ENCODE measurements at regions not wholly inside any gene's neighbourhood (a gene's known extent, or its start where the extent isn't known, plus 50 kb on each side); places are given as distances from the start of the nearest gene placed in this dataset.
A peak's percentile ranks its signal among the peaks of the same experiment; 100 is the strongest.

DNA sequence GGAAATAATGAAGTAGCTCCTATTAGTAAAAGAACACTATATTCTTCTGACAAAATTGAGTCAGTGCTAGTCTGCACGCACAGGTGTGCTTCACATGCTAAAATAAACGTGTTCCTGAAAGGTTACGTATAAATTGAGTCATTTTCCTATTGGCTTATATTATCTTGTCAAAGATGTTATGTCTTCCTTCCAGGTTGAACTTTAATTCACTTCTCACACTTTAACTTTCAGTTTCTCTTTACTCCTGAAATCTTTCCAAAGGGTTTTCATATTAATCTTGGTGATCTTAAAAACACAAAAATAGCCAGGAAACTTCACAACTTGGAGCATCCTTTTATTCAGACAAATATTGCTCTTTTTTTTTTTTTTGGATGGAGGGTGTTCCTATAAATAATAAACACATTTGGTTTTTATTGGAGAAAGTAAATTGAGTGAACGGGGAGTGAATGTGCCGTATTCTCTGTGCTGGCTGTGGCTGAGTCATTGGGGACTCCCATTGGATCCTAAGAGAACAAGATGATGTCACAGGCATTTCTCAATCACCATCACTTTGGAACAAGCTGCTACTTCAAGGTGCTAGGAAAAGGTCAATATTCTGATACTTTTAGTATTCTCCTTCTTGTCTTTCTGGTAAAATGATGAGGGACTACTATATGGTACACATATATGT, 150.2 kb upstream of the SPATS2L start:
- POLR2A ChIA-PET = no interaction called here
- H3K36me3 ChIP-seq (ENCODE audit: control insufficient read depth in 2 of 2, extremely low read depth in 1 of 2, insufficient read depth in 2 of 2, low read length in 2 of 2) = no peaks in the 10 kb centered on the region
- H3K4me2 ChIP-seq (ENCODE audit: insufficient read depth, low read length) = no peak overlapping the region
- H2AFZ ChIP-seq (ENCODE audit: low read depth, low read length) = no peak overlapping the region
- TF ChIP-seq FOS (IDR thresholded peaks at IDR 0.05; ENCODE audit: borderline replicate concordance, insufficient read depth, low read length) (no peak), EZH2 (IDR thresholded peaks at IDR 0.05; ENCODE audit: borderline replicate concordance, low read depth, low read length, severe bottlenecking) (no peak), POLR2AphosphoS5 (IDR thresholded peaks at IDR 0.05; ENCODE audit: insufficient read depth, low read depth, low read length) (no peak), GATA2 (IDR thresholded peaks at IDR 0.05; ENCODE audit: insufficient read depth, insufficient read length, low read depth, low read length) (no peak), POLR2A (IDR thresholded peaks at IDR 0.05; ENCODE audit: low read depth, low read length) (no peak), JUN (IDR thresholded peaks at IDR 0.05; ENCODE audit: borderline replicate concordance, insufficient read depth, insufficient read length, low read depth) (no peak), MYC (IDR thresholded peaks at IDR 0.05; ENCODE audit: low read depth, low read length) (no peak)
- TF ChIP-seq, protein P1, sequence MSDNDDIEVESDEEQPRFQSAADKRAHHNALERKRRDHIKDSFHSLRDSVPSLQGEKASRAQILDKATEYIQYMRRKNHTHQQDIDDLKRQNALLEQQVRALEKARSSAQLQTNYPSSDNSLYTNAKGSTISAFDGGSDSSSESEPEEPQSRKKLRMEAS (IDR thresholded peaks at IDR 0.05; ENCODE audit: insufficient read depth, insufficient read length) = no peak
- TF ChIP-seq, protein P2, sequence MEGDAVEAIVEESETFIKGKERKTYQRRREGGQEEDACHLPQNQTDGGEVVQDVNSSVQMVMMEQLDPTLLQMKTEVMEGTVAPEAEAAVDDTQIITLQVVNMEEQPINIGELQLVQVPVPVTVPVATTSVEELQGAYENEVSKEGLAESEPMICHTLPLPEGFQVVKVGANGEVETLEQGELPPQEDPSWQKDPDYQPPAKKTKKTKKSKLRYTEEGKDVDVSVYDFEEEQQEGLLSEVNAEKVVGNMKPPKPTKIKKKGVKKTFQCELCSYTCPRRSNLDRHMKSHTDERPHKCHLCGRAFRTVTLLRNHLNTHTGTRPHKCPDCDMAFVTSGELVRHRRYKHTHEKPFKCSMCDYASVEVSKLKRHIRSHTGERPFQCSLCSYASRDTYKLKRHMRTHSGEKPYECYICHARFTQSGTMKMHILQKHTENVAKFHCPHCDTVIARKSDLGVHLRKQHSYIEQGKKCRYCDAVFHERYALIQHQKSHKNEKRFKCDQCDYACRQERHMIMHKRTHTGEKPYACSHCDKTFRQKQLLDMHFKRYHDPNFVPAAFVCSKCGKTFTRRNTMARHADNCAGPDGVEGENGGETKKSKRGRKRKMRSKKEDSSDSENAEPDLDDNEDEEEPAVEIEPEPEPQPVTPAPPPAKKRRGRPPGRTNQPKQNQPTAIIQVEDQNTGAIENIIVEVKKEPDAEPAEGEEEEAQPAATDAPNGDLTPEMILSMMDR (IDR thresholded peaks at IDR 0.05; ENCODE audit: extremely low read depth in 1 of 2, insufficient read depth in 1 of 2, low read depth in 1 of 2, low read length in 2 of 2) = no peak
- no peak overlapping the region for H3K27ac ChIP-seq (ENCODE audit: insufficient read depth, low read depth, low read length)
- CTCF ChIA-PET = no interaction called here
- peak; percentile 8 for DNase-seq (ENCODE audit: low read depth, low spot score)
- FAIRE-seq = no peak
- H3K9ac ChIP-seq (replicated peaks; ENCODE audit: extremely low read depth, insufficient read depth, low read length) = no peak overlapping the region
- no peaks in the 10 kb centered on the region for H3K27me3 ChIP-seq (ENCODE audit: control insufficient read depth in 2 of 2, insufficient read depth in 2 of 2, low read length in 2 of 2)
- no peaks in the 10 kb centered on the region for H3K9me1 ChIP-seq (replicated peaks; ENCODE audit: control insufficient read depth, extremely low read depth, insufficient read depth, low read length)
- H3K4me3 ChIP-seq (replicated peaks in 1 of 3; ENCODE audit: insufficient read depth in 1 of 3, low read depth in 1 of 3, low read length in 3 of 3) = no peak overlapping the region
- intact Hi-C loops (cut with micrococcal nuclease) (no loop called here), dilution Hi-C loops (cut with MboI; ENCODE audit: extremely low pct_ligation_motif_present, low sequenced_read_pairs) (no loop called here)
- no TSS peak for BruUV-seq (replicated peaks)
- H3K4me1 ChIP-seq (ENCODE audit: control insufficient read depth, extremely low read depth, insufficient read depth, low read length) = no peaks in the 10 kb centered on the region
- no peaks in the 10 kb centered on the region for H3K79me2 ChIP-seq (ENCODE audit: control insufficient read depth, insufficient read depth, low read length)
- no peaks in the 10 kb centered on the region for H3K9me3 ChIP-seq (replicated peaks; ENCODE audit: control insufficient read depth, insufficient read depth, low read length)
- no peaks in the 10 kb centered on the region for H4K20me1 ChIP-seq (replicated peaks; ENCODE audit: control insufficient read depth, extremely low read depth, insufficient read depth, low read length)

Data from endothelial cell of umbilical vein (primary cell).